Stomach smooth muscle (tissue), 2 donors: ENCODE measurements at regions not wholly inside any gene's neighbourhood (a gene's known extent, or its start where the extent isn't known, plus 50 kb on each side); places are given as distances from the start of the nearest gene placed in this dataset.

Experiments used
- H3K27ac ChIP-seq: one replicate; pipeline ENCODE4 v1.7.0; 2013; ENCODE audit warnings: mild to moderate bottlenecking, low read length, inconsistent platforms
- H3K27me3 ChIP-seq, 2 donors: one replicate each; pipeline ENCODE4 v1.7.0; 2013; ENCODE audit warnings: low read length in 2 of 2; ENCODE audit not compliant: insufficient read depth in 2 of 2, control insufficient read depth in 1 of 2
- H3K36me3 ChIP-seq, 2 donors: one replicate each; pipeline ENCODE4 v1.7.0; 2013; ENCODE audit warnings: low read length in 2 of 2; ENCODE audit not compliant: control insufficient read depth in 2 of 2, insufficient read depth in 2 of 2
- H3K4me1 ChIP-seq: one replicate; pipeline ENCODE4 v1.7.0; 2013; ENCODE audit warnings: low read length; ENCODE audit not compliant: control insufficient read depth, insufficient read depth
- H3K4me3 ChIP-seq, 2 donors: one replicate each; pipeline ENCODE4 v1.7.0; 2013; ENCODE audit warnings: low read length in 2 of 2
- H3K9ac ChIP-seq, 2 donors: one replicate each; pipeline ENCODE4 v1.7.0; 2013; ENCODE audit warnings: low read length in 2 of 2, mild to moderate bottlenecking in 1 of 2
- H3K9me3 ChIP-seq, 2 donors: one replicate each; pipeline ENCODE4 v1.7.0; 2013; ENCODE audit warnings: low read length in 2 of 2; ENCODE audit not compliant: control insufficient read depth in 2 of 2
- donor health status: healthy.
- donor health status: Pancreatic carcinoma.

DNA sequence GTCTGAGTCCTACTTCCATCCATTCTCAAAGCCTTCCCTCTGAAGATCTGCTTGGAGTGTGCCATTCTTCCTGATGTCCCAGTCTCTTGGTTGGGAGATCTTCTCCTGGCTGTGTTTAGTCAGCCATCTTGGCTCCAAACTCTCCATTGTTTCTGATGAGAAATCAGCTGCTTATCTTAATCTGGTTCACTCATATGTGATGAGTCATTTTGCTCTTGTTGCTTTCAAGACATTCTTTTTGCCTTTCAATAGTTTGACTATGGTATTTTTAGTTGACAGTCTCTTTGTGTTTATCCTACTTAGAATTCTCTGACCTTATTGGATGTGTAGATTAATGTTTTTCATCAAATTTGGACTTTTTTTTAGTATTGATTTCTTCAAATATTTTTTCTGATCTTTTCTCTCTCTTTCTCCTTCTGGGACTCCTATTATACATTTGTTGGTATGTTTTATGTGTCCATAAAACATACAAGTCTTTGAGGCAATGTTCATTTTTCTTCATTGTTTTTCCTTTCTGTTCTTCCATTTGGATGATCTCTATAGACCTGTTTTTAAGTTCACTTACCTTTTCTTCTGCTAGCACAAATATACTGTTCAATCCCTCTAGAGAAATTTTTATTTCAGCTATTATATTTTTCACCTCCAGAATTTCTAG lies 77.2 kb upstream of the CLPB start:
- Histone ChIP-seq H3K27ac (no peak overlapping the region), H3K27me3 (peaks cover 0 to 2% of the 10 kb centered on the region in 2 donors), H3K9ac (no peak overlapping the region), H3K4me3 (no peak overlapping the region), H3K36me3 (no peaks in the 10 kb centered on the region), H3K9me3 (peaks cover 8 to 20% of the 10 kb centered on the region in 2 donors), H3K4me1 (no peaks in the 10 kb centered on the region)

- no peaks in the 10 kb centered on the region for H3K4me1 ChIP-seq
- no peak overlapping the region for H3K4me3 ChIP-seq
- H3K27me3 ChIP-seq: peaks cover 0 to 4% of the 10 kb centered on the region in 2 donors
- H3K27ac ChIP-seq: no peak overlapping the region
- no peak overlapping the region for H3K9ac ChIP-seq
- H3K36me3 ChIP-seq: no peaks in the 10 kb centered on the region
- H3K9me3 ChIP-seq: peaks cover 6 to 23% of the 10 kb centered on the region in 2 donors
These were observed 72.7 kb upstream of the CLPB start for GRCh38 chr11:72507050-72507449.

DNA sequence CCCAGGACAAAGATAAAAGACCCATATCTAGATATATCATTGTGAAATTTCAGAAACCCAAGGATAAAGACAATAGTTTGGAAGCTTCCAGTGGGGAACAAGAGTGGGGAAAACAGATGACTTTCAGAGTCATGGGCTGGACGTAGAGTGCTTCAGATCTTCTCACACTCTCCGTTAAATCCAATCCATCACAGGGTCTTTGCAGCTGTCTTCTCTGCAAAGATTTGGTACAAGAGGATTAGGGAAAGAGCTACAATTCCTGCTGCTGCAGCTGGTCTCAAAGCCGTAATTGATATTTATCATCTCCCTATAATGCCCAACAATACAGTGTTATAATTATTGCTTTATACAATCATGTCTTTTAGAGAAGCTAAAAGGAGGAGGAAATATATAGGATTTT lies 63.4 kb upstream of the CLPB start:
- Histone ChIP-seq H3K4me3 (no peak overlapping the region), H3K27ac (no peak overlapping the region), H3K27me3 (no peaks in the 10 kb centered on the region), H3K9me3 (no peaks in the 10 kb centered on the region), H3K9ac (no peak overlapping the region), H3K36me3 (no peaks in the 10 kb centered on the region), H3K4me1 (no peaks in the 10 kb centered on the region)

DNA sequence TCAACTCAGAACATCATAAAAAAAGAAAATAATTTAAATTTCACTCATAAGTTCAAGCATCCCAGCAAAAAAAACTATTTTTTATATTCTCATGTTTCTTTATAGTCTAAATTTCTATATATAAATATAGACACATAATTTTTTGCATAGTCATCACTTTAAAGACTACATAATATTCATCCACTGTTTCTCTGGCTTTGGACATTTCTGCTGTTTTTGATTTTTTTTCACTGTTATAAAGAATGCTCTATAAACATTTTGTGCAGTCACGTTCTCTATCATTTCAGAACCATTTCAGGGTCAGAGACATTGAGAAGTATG lies 59.7 kb upstream of the CLPB start:
- Histone ChIP-seq H3K9ac (no peak overlapping the region), H3K27ac (no peak overlapping the region), H3K36me3 (no peaks in the 10 kb centered on the region), H3K9me3 (no peaks in the 10 kb centered on the region), H3K27me3 (no peaks in the 10 kb centered on the region), H3K4me1 (no peaks in the 10 kb centered on the region), H3K4me3 (no peak overlapping the region)

DNA sequence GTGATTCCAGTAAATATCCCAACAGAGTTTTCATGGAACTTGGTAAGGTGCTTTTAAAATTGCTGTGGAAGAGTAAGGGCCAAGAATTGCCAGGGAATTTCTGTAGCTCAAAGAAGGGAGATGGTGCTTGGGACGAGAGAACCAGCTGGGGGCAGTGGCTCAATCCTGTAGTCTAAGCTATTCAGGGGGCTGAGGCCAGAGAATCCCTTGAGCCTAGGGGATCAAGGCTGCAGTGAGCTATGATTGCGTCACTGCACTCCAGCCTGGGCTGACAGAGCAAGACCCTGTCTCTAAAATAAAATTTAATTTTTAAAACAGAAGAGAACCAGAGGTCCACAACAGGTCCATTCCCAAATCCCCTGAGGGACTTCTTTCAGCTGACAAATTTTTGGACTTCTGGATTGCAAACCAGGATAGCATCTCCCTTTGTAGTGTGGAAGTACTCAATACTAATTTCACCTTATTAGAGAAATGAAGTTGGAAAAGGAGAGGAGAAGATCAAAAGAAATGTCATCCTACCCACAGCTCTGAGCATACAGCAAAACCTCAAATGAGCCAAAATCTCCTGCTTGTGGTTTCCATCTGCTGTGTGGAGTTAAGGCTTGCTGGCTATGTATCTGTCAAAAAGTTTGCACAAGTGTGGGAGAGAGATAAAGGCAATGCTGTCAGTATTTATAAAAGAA lies 59.2 kb upstream of the CLPB start:
- H3K4me3 ChIP-seq: no peak overlapping the region
- H3K9ac ChIP-seq: no peak overlapping the region
- H3K27me3 ChIP-seq: no peaks in the 10 kb centered on the region
- H3K9me3 ChIP-seq: no peaks in the 10 kb centered on the region
- no peaks in the 10 kb centered on the region for H3K36me3 ChIP-seq
- H3K4me1 ChIP-seq: no peaks in the 10 kb centered on the region
- H3K27ac ChIP-seq: no peak overlapping the region

DNA sequence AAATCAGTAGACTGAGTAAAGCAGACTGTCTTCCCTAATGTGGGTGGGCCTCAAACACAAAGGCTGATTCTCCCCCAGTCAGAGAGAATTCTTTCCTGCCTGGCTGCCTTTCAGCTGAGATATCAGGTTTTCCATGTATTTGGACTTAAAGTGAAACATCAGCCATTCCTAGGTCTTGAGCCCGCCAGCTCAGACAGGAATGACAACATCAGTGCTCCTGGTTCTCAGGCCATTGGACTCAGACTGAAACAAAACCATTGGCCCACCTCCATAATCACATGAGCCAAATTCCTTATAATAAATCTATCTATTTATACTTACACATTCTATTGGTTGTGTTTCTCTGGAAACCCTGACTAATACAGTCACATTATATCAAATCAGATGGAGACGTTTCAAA lies 56.7 kb upstream of the CLPB start:
- Histone ChIP-seq H3K36me3 (no peaks in the 10 kb centered on the region), H3K27me3 (peaks cover 2 to 3% of the 10 kb centered on the region in 2 donors), H3K9me3 (no peaks in the 10 kb centered on the region), H3K27ac (no peak overlapping the region), H3K9ac (no peak overlapping the region), H3K4me1 (no peaks in the 10 kb centered on the region), H3K4me3 (no peak overlapping the region)
